COLO668 (cell line): ENCODE measurements at regions not wholly inside any gene's neighbourhood (a gene's known extent, or its start where the extent isn't known, plus 50 kb on each side); places are given as distances from the start of the nearest gene placed in this dataset.
A peak's percentile ranks its signal among the peaks of the same experiment; 100 is the strongest.

ENCODE experiments used
- DNase-seq: peaks from one replicate; lab custom pipeline; 2025; ENCODE audit not compliant: unreplicated experiment; lab: John Stamatoyannopoulos, UW

- DNase-seq: no peak
These were observed 88.2 kb downstream of the TMA16 start for GRCh38 chr4:163582703-163583102.

DNA sequence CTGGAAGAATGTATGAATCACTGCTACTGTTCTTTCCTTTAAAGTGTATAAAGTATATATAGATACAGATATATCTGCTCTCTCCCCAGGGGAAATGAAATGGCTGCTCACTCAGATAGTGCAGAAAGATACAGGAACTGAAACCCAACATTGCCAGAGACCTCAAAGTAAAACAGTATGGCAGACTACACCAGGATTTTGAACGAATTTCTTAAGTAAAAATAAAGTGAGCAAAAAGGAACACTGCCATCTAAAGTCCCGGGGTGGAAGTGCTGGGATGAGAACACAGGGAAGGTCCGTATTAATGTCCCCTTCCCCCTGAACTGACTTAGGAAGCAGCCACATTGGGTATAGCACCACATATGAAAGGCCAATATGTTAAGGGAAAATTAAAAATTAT lies 93.4 kb downstream of the TMA16 start:
- DNase-seq: peak; percentile 16

DNA sequence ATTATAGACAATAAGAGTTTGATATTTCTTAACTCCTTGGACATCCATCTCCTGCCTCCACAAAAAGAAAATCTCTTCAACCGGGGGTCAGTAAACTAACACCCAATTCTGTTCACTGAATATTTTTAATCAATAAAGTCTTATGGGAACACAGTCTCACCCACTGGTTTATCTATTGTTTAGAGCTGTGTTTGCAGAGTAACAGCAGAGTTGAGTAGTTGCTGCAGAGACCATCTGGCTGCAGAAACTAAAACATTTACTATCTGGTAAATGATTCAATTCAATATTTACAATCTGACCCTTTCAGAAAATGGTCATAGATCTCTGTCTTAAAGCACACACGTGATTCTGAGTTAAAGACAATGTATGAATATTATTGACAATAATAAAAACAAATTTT lies 94.0 kb downstream of the TMA16 start:
- peak; percentile 11 for DNase-seq

DNA sequence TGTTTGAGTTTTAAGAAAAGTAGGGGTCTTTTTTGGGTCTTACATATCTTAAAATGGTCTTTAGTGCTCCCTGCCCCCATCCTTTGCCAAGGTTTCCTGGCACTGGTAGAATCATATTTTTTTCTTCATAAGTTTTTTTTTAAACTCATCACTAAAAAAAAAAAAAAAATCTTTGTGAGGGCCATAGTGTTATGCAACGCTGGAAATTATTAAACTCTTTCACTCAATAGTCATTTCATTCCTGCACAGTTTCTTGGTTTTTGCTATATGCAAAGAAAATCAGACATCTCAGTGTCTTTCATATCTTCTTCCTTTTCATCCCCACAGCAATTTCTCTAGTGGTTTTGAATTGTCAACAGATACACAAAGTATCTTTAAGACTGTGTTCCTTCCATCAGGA lies 95.6 kb downstream of the TMA16 start:
- DNase-seq: no peak

DNA sequence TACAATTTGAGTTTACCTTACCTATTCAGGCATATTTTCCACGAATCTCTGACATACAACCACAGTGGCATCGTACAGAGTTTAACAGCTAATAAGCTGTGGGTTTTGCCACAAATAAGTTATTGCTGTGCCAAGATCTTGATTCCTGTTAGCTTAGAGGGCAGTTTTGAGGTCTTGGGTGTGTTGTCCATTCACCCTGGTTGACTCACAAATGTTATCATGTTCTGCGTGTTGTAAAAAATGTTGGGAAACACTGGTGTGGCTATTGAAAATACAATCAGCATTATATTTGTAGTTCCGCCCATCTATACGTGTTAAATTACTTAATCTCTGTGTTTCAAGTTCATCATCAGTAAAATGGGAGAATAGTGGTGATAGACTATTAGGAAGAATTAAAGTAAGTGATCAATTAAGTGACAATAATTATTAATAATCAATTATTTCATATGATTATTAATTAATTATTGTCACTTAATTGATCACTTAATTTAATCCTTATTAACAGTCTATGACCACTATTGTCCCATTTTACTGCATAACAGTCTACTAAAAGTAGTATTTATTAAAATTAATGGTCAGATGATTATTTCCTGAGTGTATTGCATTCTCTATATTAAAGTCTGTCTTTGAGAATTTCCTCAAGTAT lies 96.3 kb downstream of the TMA16 start:
- no peak for DNase-seq

- no peak for DNase-seq
These were observed 97.1 kb downstream of the TMA16 start for GRCh38 chr4:163591614-163592020.

GRCh38 chr4:163592212-163592611 lies 97.7 kb downstream of the TMA16 start:
- peak; percentile 22 for DNase-seq

DNA sequence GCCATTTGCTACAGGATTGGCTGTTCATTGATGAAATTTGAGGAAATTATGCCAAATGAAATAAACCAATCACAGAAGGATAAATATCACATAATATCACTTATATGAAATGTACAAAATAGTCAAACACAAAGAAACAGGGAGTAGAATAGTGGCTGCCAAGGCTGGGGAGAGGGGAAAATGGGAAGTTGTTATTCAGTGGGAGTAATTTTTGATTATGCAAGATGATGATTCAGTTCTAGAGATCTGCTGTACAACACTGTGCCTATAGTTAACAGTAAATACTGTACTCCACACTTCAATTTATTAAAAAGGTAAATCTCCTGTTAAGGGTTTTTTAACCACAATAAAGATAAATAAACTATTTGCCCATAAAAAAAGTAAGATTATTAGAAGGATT lies 101.1 kb downstream of the TMA16 start:
- no peak for DNase-seq

GRCh38 chr4:163598028-163598427 lies 103.5 kb downstream of the TMA16 start:
- no peak for DNase-seq

DNA sequence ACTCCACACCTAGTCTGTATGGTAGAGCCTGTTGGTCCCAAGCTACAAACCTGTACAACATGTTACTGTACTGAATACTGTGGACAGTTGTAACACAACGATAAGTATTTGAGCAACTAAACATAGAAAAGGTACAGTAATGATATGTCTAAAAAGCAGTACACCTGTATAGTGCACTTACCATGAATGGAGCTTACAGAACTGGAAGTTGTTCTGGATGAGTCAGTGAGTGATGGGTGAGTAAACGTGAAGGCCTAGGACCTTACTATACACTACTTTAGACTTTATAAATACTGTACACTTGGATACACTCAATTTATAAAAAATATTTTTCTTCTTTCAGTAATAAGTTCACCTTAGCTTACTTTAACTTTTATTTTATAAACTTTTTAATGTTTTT lies 104.0 kb downstream of the TMA16 start:
- no peak for DNase-seq

DNA sequence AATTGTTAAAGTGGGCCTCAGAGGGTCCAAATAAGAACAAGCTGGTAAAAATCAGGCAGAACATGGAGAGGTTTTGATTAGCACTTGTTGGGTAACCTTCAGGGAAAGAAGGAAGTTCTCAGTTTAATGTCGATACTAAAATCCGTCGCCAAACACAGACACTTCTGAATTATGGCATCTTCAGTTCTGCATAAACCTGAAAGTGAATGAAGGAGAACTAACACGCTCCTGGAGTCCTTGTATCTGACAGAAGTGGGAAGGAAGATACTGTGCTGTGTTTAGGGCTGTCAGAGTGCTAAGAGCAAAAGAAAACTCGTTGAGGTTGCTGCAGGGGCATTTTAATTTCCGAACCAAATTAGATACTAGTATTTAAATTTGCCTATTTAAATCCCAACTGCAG lies 106.2 kb downstream of the TMA16 start:
- DNase-seq: no peak

DNA sequence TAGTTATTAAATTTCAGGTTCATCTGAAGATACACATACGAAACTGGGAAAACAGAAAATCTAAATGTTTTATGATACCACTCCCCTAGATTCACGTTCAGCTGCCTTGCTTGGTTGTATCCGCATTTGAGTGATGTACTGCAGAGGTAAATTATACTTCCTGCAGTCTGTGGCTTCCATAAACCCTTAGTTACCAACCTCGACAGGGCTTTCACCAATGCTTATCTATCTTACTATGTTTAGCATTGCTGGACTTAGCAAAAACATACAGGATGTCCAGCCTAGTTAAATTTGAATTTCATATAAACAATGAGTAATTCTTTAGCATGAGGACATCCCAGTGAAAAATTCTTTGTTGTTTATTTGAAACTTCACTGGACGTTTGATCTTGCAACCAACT lies 108.8 kb downstream of the TMA16 start:
- no peak for DNase-seq

DNA sequence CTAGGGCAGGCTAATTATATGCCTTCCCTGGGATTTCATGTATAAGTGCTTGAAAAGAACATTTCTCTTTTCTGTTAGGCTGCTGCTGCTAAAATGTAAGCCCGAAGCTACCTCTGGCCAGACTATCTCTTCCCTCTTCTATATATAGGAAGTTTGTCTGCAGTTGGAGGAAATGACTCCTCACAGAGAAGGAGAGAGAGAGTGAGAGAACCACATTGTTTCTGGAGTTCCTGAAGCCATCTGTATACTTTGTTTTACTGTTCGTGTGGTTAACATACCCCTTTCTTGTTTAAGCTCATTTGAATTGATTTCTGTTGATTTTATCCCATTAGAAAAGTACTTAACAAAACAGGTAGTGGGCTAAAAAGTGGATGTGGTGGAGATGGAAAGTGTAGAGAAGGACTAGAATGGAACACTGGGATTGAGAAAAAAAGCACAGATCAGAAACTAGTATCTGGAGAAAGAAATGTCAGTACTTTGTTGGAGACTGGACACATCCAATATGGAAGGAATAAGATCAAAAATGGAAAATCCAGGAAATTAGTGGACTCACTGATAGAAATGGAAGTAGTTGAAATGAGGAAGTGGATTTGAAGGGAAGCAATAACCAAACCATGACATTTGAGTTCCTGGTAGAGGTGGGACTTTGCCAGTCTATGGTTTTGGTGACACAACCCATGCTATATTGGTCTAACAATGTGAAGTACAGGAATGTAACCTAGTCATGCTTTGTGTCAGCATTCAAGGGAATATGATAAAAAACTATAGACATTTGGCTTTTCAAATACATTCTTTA lies 112.6 kb downstream of the TMA16 start:
- DNase-seq: no peak

GRCh38 chr4:163609019-163609418 lies 114.5 kb downstream of the TMA16 start:
- no peak for DNase-seq

DNA sequence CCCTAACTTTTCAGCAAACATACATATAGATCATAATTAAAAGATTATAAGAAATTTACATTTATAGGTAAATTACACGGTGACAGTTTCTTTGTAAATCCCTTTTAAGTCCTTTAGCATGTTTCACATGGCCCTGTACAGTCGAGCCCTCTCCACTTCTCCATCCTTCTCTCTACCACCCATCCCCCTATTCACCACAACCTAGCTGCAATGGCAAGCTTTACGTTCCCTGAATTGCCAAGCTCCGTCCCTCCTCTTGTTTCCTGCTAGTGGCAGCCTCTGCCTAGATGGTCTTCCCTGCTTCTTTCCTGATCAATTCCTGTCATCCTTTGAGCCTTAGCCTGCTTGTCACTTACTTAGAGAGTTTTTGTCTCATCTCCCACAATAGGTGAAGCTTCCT lies 116.2 kb downstream of the TMA16 start:
- no peak for DNase-seq

DNA sequence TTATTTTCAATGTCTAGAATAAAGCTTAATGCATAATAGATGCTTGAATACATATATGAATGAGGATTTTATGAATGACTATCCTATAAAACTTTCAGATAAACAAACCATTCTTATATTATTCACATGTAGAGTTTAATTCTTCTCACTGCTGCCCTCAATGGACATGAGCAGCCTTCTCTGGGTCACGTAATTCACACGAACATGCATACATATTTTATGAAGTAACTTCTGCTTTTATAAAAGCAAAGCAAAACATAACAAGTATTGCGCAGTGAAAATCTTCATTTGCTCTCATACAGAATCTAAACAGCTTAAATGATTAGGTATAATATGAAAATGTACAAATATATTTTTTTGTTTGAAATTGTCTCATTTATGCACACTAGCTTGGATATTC lies 116.7 kb downstream of the TMA16 start:
- DNase-seq: no peak

- DNase-seq: no peak
These were observed 117.4 kb downstream of the TMA16 start for GRCh38 chr4:163611784-163612445.

- DNase-seq: no peak
These were observed 118.3 kb downstream of the TMA16 start for GRCh38 chr4:163612762-163613161.

- no peak for DNase-seq
These were observed 118.9 kb downstream of the TMA16 start for GRCh38 chr4:163613383-163613782.

- no peak for DNase-seq
These were observed 120.4 kb downstream of the TMA16 start for GRCh38 chr4:163614866-163615265.

GRCh38 chr4:163618845-163619244 lies 124.4 kb downstream of the TMA16 start:
- DNase-seq: no peak

DNA sequence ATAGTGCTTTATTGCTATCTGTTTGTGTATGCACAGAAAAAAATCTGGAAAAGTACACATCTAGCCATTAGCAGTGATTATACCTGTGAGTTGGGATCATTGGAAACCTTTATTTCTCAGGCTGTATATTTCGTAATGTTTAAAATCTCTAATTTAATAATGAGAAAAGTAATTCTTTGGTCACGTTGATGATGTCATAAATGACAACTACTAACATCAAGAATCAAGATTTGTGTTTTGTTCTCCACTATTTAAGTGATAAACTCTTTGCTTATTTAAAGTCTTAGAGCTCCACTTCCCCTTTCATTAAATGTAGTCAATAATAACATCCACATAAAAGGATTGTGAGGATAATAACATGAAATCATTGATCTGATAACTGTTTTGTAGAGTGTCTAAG lies 126.2 kb downstream of the TMA16 start:
- no peak for DNase-seq
